Fibroblast of mammary gland (primary cell): ENCODE measurements at regions not wholly inside any gene's neighbourhood (a gene's known extent, or its start where the extent isn't known, plus 50 kb on each side); places are given as distances from the start of the nearest gene placed in this dataset.
A peak's percentile ranks its signal among the peaks of the same experiment; 100 is the strongest.
"Not testable (repeated sequence)": the region's sequence is repeated elsewhere in the genome, so short reads cannot be mapped to it uniquely, and the experiment has no call there.

Source experiments
- DNase-seq: peaks from one replicate; pipeline ENCODE4 v3.0.0-alpha.2; 2010; ENCODE audit warnings: low read depth
- H3K4me3 ChIP-seq: 2 replicates; pipeline ENCODE4 v1.5.1; 2011; ENCODE audit warnings: low read depth, mild to moderate bottlenecking, low read length, moderate library complexity; ENCODE audit not compliant: control insufficient read depth
- CTCF ChIP-seq: conservative IDR thresholded peaks from 2 replicates; pipeline ENCODE4 v1.5.1; 2011; ENCODE audit warnings: low read depth, low read length, inconsistent platforms; ENCODE audit not compliant: control insufficient read depth, insufficient read depth

DNA sequence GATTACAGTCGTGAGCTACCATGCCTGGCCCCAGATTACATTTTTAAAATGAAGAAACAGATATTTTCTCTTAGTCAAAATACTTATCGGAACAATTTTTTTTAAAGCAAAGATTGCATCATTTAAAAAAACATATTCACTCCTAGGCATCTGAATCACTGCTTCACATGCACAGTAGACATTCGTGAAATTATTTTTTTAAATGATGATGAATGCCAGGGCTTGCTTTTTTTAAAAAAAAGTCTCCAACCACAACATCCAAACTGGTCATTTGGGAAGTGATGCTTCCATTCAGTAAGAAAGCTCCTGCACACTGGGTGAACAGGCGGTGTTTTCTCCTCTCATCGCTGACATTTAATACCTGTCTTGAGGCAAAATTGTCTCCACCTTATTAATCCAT is 223.0 kb upstream of the DMRT1 start:
- DNase-seq = peak; percentile 67
- H3K4me3 ChIP-seq = no peak overlapping the region
- no peak for TF ChIP-seq CTCF

GRCh38 chr9:621201-621855 is 220.2 kb upstream of the DMRT1 start:
- no peak overlapping the region for H3K4me3 ChIP-seq
- TF ChIP-seq CTCF = no peak
- peak; percentile 74 for DNase-seq

DNA sequence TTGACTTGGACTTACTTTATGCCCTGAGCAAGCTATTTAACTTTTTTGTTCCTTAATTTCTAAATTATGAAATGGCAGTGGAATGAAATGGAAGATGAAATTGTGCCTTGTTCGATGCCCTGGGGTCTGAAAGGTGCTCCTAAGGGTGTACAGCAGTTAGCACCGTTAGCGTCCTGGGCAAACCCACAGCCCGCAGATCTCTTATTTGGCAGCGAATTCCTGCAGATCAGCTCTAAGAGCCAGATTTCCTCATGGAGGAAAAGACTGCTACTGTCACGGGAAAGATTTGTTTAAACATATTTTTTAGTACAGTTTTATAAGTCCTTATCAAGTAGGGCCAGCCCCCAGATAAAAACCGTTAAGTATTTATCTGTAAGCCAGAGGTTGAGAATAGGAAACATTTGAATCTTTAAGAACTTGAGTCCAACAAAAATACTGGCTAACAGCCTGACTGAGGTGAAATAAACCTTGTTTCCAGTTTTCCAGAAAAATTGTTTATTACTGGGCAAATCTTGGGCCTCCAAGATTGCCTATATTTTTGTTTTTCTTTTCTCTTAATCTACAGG is 216.5 kb upstream of the DMRT1 start:
- no peak for TF ChIP-seq CTCF
- DNase-seq = no peak
- H3K4me3 ChIP-seq = no peak overlapping the region

GRCh38 chr9:625613-626012 is 215.9 kb upstream of the DMRT1 start:
- TF ChIP-seq CTCF = no peak
- DNase-seq = no peak
- no peak overlapping the region for H3K4me3 ChIP-seq

- not testable (repeated sequence) for H3K4me3 ChIP-seq, DNase-seq
Observed at GRCh38 chr9:626114-626513, 215.4 kb upstream of the DMRT1 start.

DNA sequence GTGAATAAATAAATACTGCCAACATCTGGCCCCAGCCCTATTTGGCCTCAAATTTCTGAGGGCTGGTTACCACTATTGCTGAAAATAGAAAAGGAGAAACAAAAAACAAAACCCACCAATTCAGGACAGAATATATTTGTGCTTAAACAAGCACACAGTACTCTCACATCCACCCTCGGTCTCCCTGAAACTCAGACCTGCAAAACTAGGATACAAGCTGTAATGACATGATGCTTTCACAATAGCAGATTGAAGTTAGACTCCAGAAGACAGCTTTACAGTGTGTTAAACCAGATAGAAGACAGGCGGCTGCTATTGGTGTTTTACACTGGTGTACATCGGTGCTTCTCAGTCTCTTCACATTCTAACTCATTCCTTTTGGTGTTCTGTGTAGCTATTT is 214.9 kb upstream of the DMRT1 start:
- TF ChIP-seq CTCF = no peak
- peak; percentile 15 for DNase-seq
- H3K4me3 ChIP-seq = no peak overlapping the region

GRCh38 chr9:627336-627970 is 214.0 kb upstream of the DMRT1 start:
- no peak for TF ChIP-seq CTCF
- no peak for DNase-seq
- no peak overlapping the region for H3K4me3 ChIP-seq
